Hepatocyte (in vitro differentiated cells): ENCODE measurements at regions not wholly inside any gene's neighbourhood (a gene's known extent, or its start where the extent isn't known, plus 50 kb on each side); places are given as distances from the start of the nearest gene placed in this dataset.

Source experiments
- DNase-seq: peaks from one replicate; pipeline ENCODE4 v3.0.0-alpha.2; 2016; ENCODE audit warnings: low spot score
- H2AFZ ChIP-seq: fragments of 200-600 bp; sonication (generic); 2 replicates; pipeline ENCODE4 v1.6.0; 2016; ENCODE audit warnings: antibody characterized with exemption, mild to moderate bottlenecking
- H3K27ac ChIP-seq: fragments of 200-600 bp; sonication (generic); 2 replicates; pipeline ENCODE4 v1.5.1; 2016; ENCODE audit warnings: mild to moderate bottlenecking
- H3K27me3 ChIP-seq: fragments of 200-600 bp; sonication (generic); 2 replicates; pipeline ENCODE4 v1.6.1; 2016
- H3K36me3 ChIP-seq: fragments of 200-600 bp; sonication (generic); replicated peaks from 2 replicates; pipeline ENCODE4 v1.5.1; 2016; ENCODE audit warnings: low read depth; ENCODE audit not compliant: insufficient read depth
- H3K4me1 ChIP-seq: fragments of 200-600 bp; sonication (generic); 2 replicates; pipeline ENCODE4 v1.5.1; 2016; ENCODE audit warnings: mild to moderate bottlenecking, moderate library complexity; ENCODE audit not compliant: insufficient read depth
- H3K4me2 ChIP-seq: fragments of 200-600 bp; sonication (generic); 2 replicates; pipeline ENCODE4 v1.6.0; 2016
- H3K4me3 ChIP-seq: fragments of 200-600 bp; sonication (generic); 2 replicates; pipeline ENCODE4 v1.5.1; 2016; ENCODE audit warnings: mild to moderate bottlenecking
- H3K79me2 ChIP-seq: fragments of 200-600 bp; sonication (generic); 2 replicates; pipeline ENCODE4 v1.6.0; 2017; ENCODE audit warnings: mild to moderate bottlenecking
- H3K9me2 ChIP-seq: fragments of 200-600 bp; sonication (generic); replicated peaks from 2 replicates; pipeline ENCODE4 v1.6.0; 2017; ENCODE audit warnings: mild to moderate bottlenecking; ENCODE audit not compliant: insufficient read depth
- H3K9me3 ChIP-seq: fragments of 200-600 bp; sonication (generic); 2 replicates; pipeline ENCODE4 v1.5.1; 2016; ENCODE audit warnings: low read depth, mild to moderate bottlenecking
- H4K20me1 ChIP-seq: fragments of 200-600 bp; sonication (generic); 2 replicates; pipeline ENCODE4 v1.6.0; 2016; ENCODE audit warnings: mild to moderate bottlenecking; ENCODE audit not compliant: insufficient read depth, poor library complexity, severe bottlenecking
- EZH2 ChIP-seq: fragments of 200-600 bp; sonication (generic); IDR thresholded peaks from 2 replicates; pipeline ENCODE4 v1.6.1; 2016; ENCODE audit warnings: antibody characterized with exemption, mild to moderate bottlenecking, borderline replicate concordance
- EZH2phosphoT487 ChIP-seq: fragments of 200-600 bp; sonication (generic); IDR thresholded peaks from one replicate; pipeline ENCODE4 v1.6.1; 2018; ENCODE audit warnings: antibody characterized with exemption, mild to moderate bottlenecking, low read depth, moderate library complexity; ENCODE audit not compliant: unreplicated experiment, severe bottlenecking
- WGBS: methylation state at CpG from one replicate; pipeline ENCODE4 v1.1.6; 2016; ENCODE audit warnings: low lambda C conversion rate; ENCODE audit errors: missing lambda C conversion rate; 5-methylcytosine and 5-hydroxymethylcytosine counted together
- TF ChIP-seq, protein P1 (sequence below): fragments of 200-600 bp; sonication (generic); IDR thresholded peaks from 2 replicates; pipeline ENCODE4 v1.5.1; 2016; ENCODE audit warnings: antibody characterized with exemption, mild to moderate bottlenecking; ENCODE audit not compliant: poor library complexity

DNA sequence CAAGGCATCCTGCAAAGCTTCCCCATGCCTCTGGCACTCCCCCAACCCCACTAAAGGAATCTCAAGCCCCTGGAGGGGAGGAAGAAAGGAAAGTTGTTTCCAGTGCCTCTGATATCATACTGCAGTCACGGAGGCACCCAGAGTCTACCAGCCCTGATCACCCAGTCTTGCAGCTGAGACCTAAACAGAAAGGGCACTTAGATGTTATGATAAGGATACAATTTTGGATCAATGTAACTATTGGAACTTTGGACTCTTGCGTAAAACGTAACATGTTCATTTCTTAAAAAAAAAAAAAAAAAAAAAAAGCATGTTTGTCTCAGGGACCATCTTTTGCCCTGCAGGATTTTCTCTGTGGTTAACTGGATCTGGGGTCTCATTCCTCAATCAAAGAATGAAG is 52.4 kb upstream of the COX10 start:
- DNase-seq, result no peak
- no peaks in the 10 kb centered on the region for H4K20me1 ChIP-seq
- H3K4me3 ChIP-seq, result no peak overlapping the region
- no peak overlapping the region for H3K4me2 ChIP-seq
- H2AFZ ChIP-seq, result no peak overlapping the region
- TF ChIP-seq, protein P1, sequence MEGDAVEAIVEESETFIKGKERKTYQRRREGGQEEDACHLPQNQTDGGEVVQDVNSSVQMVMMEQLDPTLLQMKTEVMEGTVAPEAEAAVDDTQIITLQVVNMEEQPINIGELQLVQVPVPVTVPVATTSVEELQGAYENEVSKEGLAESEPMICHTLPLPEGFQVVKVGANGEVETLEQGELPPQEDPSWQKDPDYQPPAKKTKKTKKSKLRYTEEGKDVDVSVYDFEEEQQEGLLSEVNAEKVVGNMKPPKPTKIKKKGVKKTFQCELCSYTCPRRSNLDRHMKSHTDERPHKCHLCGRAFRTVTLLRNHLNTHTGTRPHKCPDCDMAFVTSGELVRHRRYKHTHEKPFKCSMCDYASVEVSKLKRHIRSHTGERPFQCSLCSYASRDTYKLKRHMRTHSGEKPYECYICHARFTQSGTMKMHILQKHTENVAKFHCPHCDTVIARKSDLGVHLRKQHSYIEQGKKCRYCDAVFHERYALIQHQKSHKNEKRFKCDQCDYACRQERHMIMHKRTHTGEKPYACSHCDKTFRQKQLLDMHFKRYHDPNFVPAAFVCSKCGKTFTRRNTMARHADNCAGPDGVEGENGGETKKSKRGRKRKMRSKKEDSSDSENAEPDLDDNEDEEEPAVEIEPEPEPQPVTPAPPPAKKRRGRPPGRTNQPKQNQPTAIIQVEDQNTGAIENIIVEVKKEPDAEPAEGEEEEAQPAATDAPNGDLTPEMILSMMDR, result no peak
- TF ChIP-seq EZH2, result no peak
- TF ChIP-seq EZH2phosphoT487, result no peak
- H3K36me3 ChIP-seq, result no peaks in the 10 kb centered on the region
- H3K27me3 ChIP-seq, result peaks cover 5% of the 10 kb centered on the region
- H3K4me1 ChIP-seq, result no peaks in the 10 kb centered on the region
- no peaks in the 10 kb centered on the region for H3K9me2 ChIP-seq
- 87% methylated on average over 3 of the region's 3 CpGs for WGBS
- no peak overlapping the region for H3K27ac ChIP-seq
- H3K9me3 ChIP-seq, result no peaks in the 10 kb centered on the region
- H3K79me2 ChIP-seq, result no peaks in the 10 kb centered on the region

DNA sequence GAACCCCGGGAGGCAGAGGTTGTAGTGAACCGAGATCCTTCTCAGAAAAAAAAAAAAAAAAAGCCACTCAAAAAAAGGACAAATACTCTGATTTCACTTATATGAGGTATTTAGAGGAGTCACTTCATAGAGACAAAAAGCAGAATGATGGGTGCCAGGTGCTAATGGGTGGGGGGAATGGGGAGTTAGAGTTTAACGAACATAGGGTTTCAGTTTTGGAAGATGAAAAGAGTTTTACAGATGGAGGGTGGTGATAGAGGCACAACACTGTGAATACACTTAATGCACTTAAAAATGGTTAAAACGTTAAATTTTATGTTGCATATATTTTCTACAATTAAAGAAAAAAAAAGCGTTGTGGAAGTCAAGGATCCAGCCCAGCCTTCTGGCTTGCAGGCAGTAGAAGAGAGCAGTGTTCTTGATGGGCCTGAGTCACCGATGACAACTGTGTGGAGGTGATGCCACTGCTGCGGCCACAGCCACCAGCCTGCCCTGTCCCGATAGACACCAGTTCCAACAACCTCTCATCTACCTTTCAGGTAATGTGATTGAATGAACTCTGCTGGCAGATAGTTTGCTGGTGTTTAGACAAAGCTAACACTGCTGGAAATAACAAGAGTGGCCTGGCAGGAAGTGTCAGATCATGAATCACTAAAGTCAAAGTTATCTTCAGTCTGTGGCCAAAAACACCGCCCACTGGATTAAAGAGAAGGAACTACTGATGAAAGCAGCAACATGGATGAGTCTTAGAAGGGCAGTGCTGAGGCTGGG is 49.9 kb upstream of the COX10 start:
- no peak overlapping the region for H2AFZ ChIP-seq
- no peak overlapping the region for H3K4me3 ChIP-seq
- WGBS, result 79% methylated on average over 9 of the region's 9 CpGs
- no peaks in the 10 kb centered on the region for H4K20me1 ChIP-seq
- DNase-seq, result no peak
- no peak overlapping the region for H3K4me2 ChIP-seq
- no peaks in the 10 kb centered on the region for H3K79me2 ChIP-seq
- H3K27me3 ChIP-seq, result peaks cover 5% of the 10 kb centered on the region
- no peaks in the 10 kb centered on the region for H3K9me2 ChIP-seq
- no peaks in the 10 kb centered on the region for H3K9me3 ChIP-seq
- no peak for TF ChIP-seq EZH2
- TF ChIP-seq, protein P1, result no peak
- TF ChIP-seq EZH2phosphoT487, result no peak
- no peaks in the 10 kb centered on the region for H3K36me3 ChIP-seq
- H3K27ac ChIP-seq, result no peak overlapping the region
- no peaks in the 10 kb centered on the region for H3K4me1 ChIP-seq
